Upper lobe of left lung (tissue), 4 donors: ENCODE measurements at regions not wholly inside any gene's neighbourhood (a gene's known extent, or its start where the extent isn't known, plus 50 kb on each side); places are given as distances from the start of the nearest gene placed in this dataset.

Experiments used
- EP300 ChIP-seq, 4 donors: sonication (generic); formaldehyde crosslinking; IDR thresholded peaks; one replicate each; pipeline ENCODE4 v1.5.1; 2017; ENCODE audit warnings: antibody characterized with exemption in 4 of 4, control low read depth in 2 of 4
- POLR2A ChIP-seq, 4 donors: fragments of 450-650 bp; IDR thresholded peaks; one replicate each; pipeline ENCODE4 v1.5.1; 2016 to 2017; ENCODE audit warnings: antibody characterized with exemption in 4 of 4, mild to moderate bottlenecking in 2 of 4
- POLR2AphosphoS5 ChIP-seq, 2 donors: sonication (generic); formaldehyde crosslinking; IDR thresholded peaks; one replicate each; pipeline ENCODE4 v1.5.1; 2017; ENCODE audit warnings: antibody characterized with exemption in 2 of 2
- TF ChIP-seq, protein P1 (sequence below), 6 experiments: fragments of 450-650 bp in 4 of 6; fragments of 200-600 bp in 2 of 6; sonication (generic) in 2 of 6; IDR thresholded peaks; one replicate each; pipeline ENCODE4 v1.5.1; 2016 to 2019; ENCODE audit warnings: antibody characterized with exemption in 6 of 6

DNA sequence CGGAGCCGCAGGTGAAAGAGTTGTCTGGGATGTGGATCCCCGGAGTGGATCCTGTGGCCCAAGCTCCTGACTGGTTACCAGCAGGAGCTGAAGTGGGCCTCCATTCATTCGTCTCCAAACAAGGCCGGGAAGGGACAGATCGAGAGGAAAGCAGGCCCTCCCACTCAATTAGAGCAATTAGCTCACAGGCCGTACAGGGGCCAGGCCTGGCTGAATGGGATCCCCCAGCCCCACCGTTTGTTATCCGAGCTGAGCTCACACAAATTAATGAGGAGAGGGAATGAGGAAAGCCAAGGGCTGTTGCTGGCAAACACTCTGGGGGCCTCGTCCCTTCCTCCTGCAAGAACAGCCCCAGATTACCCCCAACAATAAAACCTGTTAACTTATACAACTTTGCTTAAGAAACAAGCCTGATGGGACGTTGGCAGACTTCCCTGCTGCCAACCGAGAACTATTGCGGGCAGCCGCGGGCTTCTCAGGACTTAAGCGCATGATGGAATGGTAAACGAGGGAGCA is 338.0 kb downstream of the BCL11A start:
- TF ChIP-seq, protein P1, sequence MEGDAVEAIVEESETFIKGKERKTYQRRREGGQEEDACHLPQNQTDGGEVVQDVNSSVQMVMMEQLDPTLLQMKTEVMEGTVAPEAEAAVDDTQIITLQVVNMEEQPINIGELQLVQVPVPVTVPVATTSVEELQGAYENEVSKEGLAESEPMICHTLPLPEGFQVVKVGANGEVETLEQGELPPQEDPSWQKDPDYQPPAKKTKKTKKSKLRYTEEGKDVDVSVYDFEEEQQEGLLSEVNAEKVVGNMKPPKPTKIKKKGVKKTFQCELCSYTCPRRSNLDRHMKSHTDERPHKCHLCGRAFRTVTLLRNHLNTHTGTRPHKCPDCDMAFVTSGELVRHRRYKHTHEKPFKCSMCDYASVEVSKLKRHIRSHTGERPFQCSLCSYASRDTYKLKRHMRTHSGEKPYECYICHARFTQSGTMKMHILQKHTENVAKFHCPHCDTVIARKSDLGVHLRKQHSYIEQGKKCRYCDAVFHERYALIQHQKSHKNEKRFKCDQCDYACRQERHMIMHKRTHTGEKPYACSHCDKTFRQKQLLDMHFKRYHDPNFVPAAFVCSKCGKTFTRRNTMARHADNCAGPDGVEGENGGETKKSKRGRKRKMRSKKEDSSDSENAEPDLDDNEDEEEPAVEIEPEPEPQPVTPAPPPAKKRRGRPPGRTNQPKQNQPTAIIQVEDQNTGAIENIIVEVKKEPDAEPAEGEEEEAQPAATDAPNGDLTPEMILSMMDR (IDR thresholded peaks at IDR 0.05): no peak
- TF ChIP-seq POLR2A (IDR thresholded peaks at IDR 0.05) (no peak), EP300 (IDR thresholded peaks at IDR 0.05) (no peak), POLR2AphosphoS5 (IDR thresholded peaks at IDR 0.05) (no peak)
